H1 (cell line): ENCODE measurements at regions not wholly inside any gene's neighbourhood (a gene's known extent, or its start where the extent isn't known, plus 50 kb on each side); places are given as distances from the start of the nearest gene placed in this dataset.

ENCODE experiments used
- CTCF ChIA-PET: fragments of 300-600 bp; sonication (Branson Sonifier 250); formaldehyde crosslinking; loops from one replicate; lab custom pipeline; 2021; ENCODE audit not compliant: partially characterized antibody; lab: Charles Lee
- POLR2A ChIA-PET: fragments of 300-600 bp; sonication (Branson Sonifier 250); formaldehyde crosslinking; loops from one replicate; lab custom pipeline; 2021; ENCODE audit warnings: inconsistent platforms; ENCODE audit not compliant: partially characterized antibody; lab: Charles Lee
- DNase-seq, 2 experiments: peaks; one replicate each; pipeline versions ENCODE4 v3.0.0 to v3.0.0-alpha.2; 2010 to 2022; ENCODE audit warnings: low spot score in 2 of 2, low read depth in 1 of 2, mixed read lengths in 1 of 2
- FAIRE-seq: peaks from 2 replicates; lab custom pipeline; 2011; peaks lifted over from hg19 to GRCh38; lab: Jason Lieb, UNC
- H2AFZ ChIP-seq: 2 replicates; pipeline ENCODE4 v1.8.1; 2012; ENCODE audit warnings: low read length, inconsistent platforms
- H2AK5ac ChIP-seq: 2 replicates; pipeline ENCODE4 v1.6.1; 2013; ENCODE audit warnings: low read depth, low read length
- H2BK120ac ChIP-seq: replicated peaks from 2 replicates; pipeline ENCODE3; 2013; ENCODE audit warnings: low read depth, low read length, inconsistent platforms
- H2BK12ac ChIP-seq: 2 replicates; pipeline ENCODE4 v1.6.1; 2013; ENCODE audit warnings: low read depth, low read length
- H2BK15ac ChIP-seq: 2 replicates; pipeline ENCODE4 v1.6.1; 2013; ENCODE audit warnings: low read length
- H2BK20ac ChIP-seq: 2 replicates; pipeline ENCODE4 v1.6.1; 2013; ENCODE audit warnings: low read length
- H2BK5ac ChIP-seq: 2 replicates; pipeline ENCODE4 v1.6.1; 2013; ENCODE audit warnings: low read depth, low read length
- H3K14ac ChIP-seq: 2 replicates; pipeline ENCODE4 v1.6.1; 2013; ENCODE audit warnings: inconsistent platforms; ENCODE audit not compliant: insufficient read length
- H3K18ac ChIP-seq: 2 replicates; pipeline ENCODE4 v1.6.1; 2013; ENCODE audit warnings: low read length; ENCODE audit errors: extremely low read depth
- H3K23ac ChIP-seq: 2 replicates; pipeline ENCODE4 v1.6.1; 2013; ENCODE audit warnings: inconsistent platforms; ENCODE audit not compliant: insufficient read length
- H3K23me2 ChIP-seq: 2 replicates; pipeline ENCODE4 v1.6.1; 2013; ENCODE audit warnings: low read depth, low read length
- H3K27ac ChIP-seq: 2 replicates; pipeline ENCODE4 v1.6.1; 2011; ENCODE audit warnings: low read depth, low read length, inconsistent platforms
- H3K27me3 ChIP-seq, 4 experiments: replicated peaks in 1 of 4; 1 replicate in 1 of 4; 2 replicates in 3 of 4; pipeline versions ENCODE4 v1.6.1 to v1.8.1; 2011 to 2013; ENCODE audit warnings: low read length in 3 of 4, mild to moderate bottlenecking in 3 of 4, inconsistent platforms in 2 of 4, mixed read lengths in 2 of 4, moderate library complexity in 1 of 4; ENCODE audit not compliant: control insufficient read depth in 3 of 4, insufficient read depth in 3 of 4; ENCODE audit errors: extremely low read depth in 1 of 4
- H3K36me3 ChIP-seq, 4 experiments: 2 replicates each; pipeline versions ENCODE4 v1.6.1 to v1.8.1; 2011 to 2013; ENCODE audit warnings: mild to moderate bottlenecking in 4 of 4, low read length in 3 of 4, moderate library complexity in 2 of 4, control low read depth in 1 of 4, inconsistent platforms in 1 of 4; ENCODE audit not compliant: insufficient read depth in 4 of 4, control insufficient read depth in 2 of 4
- H3K4ac ChIP-seq: replicated peaks from 2 replicates; pipeline ENCODE3; 2013; ENCODE audit warnings: low read length, low read depth, mixed read lengths, inconsistent platforms; ENCODE audit not compliant: insufficient read length
- H3K4me1 ChIP-seq, 4 experiments: replicated peaks in 1 of 4; 1 replicate in 1 of 4; 2 replicates in 3 of 4; pipeline versions ENCODE4 v1.6.1 to v1.8.1; 2011 to 2013; ENCODE audit warnings: low read length in 3 of 4, inconsistent platforms in 2 of 4, mixed read lengths in 1 of 4; ENCODE audit not compliant: insufficient read depth in 4 of 4, control insufficient read depth in 3 of 4
- H3K4me2 ChIP-seq, 2 experiments: 2 replicates each; pipeline versions ENCODE4 v1.6.1 to v1.8.1; 2011 to 2013; ENCODE audit warnings: low read depth in 2 of 2, low read length in 2 of 2, control low read depth in 1 of 2, inconsistent platforms in 1 of 2, mild to moderate bottlenecking in 1 of 2; ENCODE audit not compliant: insufficient read depth in 1 of 2
- H3K4me3 ChIP-seq, 4 experiments: fragments of 200-600, 300-600 bp in 1 of 4; sonication (generic), shearing (Covaris generic), sonication (Bioruptor Twin) in 1 of 4; 2 replicates each; pipeline versions ENCODE4 v1.5.1 to v1.8.1; 2011 to 2016; ENCODE audit warnings: low read length in 4 of 4, low read depth in 3 of 4, control low read depth in 2 of 4, inconsistent platforms in 2 of 4, mild to moderate bottlenecking in 2 of 4, mixed read lengths in 1 of 4, moderate library complexity in 1 of 4; ENCODE audit not compliant: insufficient read depth in 2 of 4; ENCODE audit errors: extremely low read depth in 1 of 4
- H3K56ac ChIP-seq: replicated peaks from 2 replicates; pipeline ENCODE3; 2013; ENCODE audit warnings: low read depth, mild to moderate bottlenecking, mixed read lengths, low read length, inconsistent platforms; ENCODE audit not compliant: insufficient read length
- H3K79me1 ChIP-seq: 2 replicates; pipeline ENCODE4 v1.6.1; 2013; ENCODE audit warnings: low read depth, low read length, control low read depth
- H3K79me2 ChIP-seq, 2 experiments: 2 replicates each; pipeline versions ENCODE4 v1.6.1 to v1.8.1; 2012 to 2013; ENCODE audit warnings: low read length in 2 of 2, mild to moderate bottlenecking in 2 of 2, inconsistent platforms in 1 of 2; ENCODE audit not compliant: insufficient read depth in 2 of 2, control insufficient read depth in 1 of 2
- H3K9ac ChIP-seq, 4 experiments: replicated peaks in 1 of 4; 1 replicate in 1 of 4; 2 replicates in 3 of 4; pipeline versions ENCODE4 v1.6.1 to v1.8.1; 2011 to 2013; ENCODE audit warnings: low read depth in 3 of 4, low read length in 3 of 4, control low read depth in 2 of 4, mild to moderate bottlenecking in 2 of 4, moderate library complexity in 2 of 4, inconsistent platforms in 1 of 4; ENCODE audit errors: extremely low read depth in 1 of 4
- H3K9me3 ChIP-seq, 2 experiments: 2 replicates each; pipeline versions ENCODE4 v1.6.1 to v1.8.1; 2012 to 2013; ENCODE audit warnings: mild to moderate bottlenecking in 2 of 2, moderate library complexity in 2 of 2, control low read depth in 1 of 2, inconsistent platforms in 1 of 2, low read depth in 1 of 2, low read length in 1 of 2, mixed read lengths in 1 of 2; ENCODE audit not compliant: insufficient read depth in 2 of 2
- H4K20me1 ChIP-seq, 2 experiments: replicated peaks in 1 of 2; 2 replicates each; pipeline versions ENCODE3 to v1.8.1; 2011 to 2013; ENCODE audit warnings: inconsistent platforms in 2 of 2, low read length in 2 of 2, mild to moderate bottlenecking in 1 of 2; ENCODE audit not compliant: insufficient read depth in 2 of 2, control insufficient read depth in 1 of 2
- H4K5ac ChIP-seq: 2 replicates; pipeline ENCODE4 v1.6.1; 2013; ENCODE audit warnings: low read length, low read depth, mixed read lengths, inconsistent platforms; ENCODE audit not compliant: insufficient read length
- H4K8ac ChIP-seq: 2 replicates; pipeline ENCODE4 v1.8.0; 2013; ENCODE audit warnings: mild to moderate bottlenecking, moderate library complexity, low read length, inconsistent platforms; ENCODE audit not compliant: insufficient read depth; ENCODE audit errors: extremely low read depth
- H4K91ac ChIP-seq: replicated peaks from 2 replicates; pipeline ENCODE3; 2013; ENCODE audit warnings: low read length, mixed read lengths, inconsistent platforms; ENCODE audit not compliant: insufficient read length
- ASH2L ChIP-seq: fragments of 200-600, 300-600 bp; sonication (generic); IDR thresholded peaks from one replicate; pipeline ENCODE4 v1.7.1; 2017; ENCODE audit warnings: low read length
- BRCA1 ChIP-seq: IDR thresholded peaks from 2 replicates; pipeline ENCODE4 v1.6.1; 2012; ENCODE audit warnings: low read depth, low read length, improper control_type of control experiment
- CBX5 ChIP-seq: fragments of 300-800, 300-1000 bp; sonication (generic); IDR thresholded peaks from 2 replicates; pipeline ENCODE4 v1.7.1; 2016; ENCODE audit warnings: antibody characterized with exemption, low read length, low read depth
- CHD1 ChIP-seq: IDR thresholded peaks from 2 replicates; pipeline ENCODE4 v1.6.1; 2012; ENCODE audit warnings: low read depth, low read length, improper control_type of control experiment
- CREB1 ChIP-seq: IDR thresholded peaks from 2 replicates; pipeline ENCODE4 v1.6.1; 2012; ENCODE audit warnings: inconsistent platforms
- EP300 ChIP-seq, 2 experiments: IDR thresholded peaks; 1 replicate in 1 of 2; 2 replicates in 1 of 2; pipeline ENCODE4 v1.6.1; 2011 to 2012; ENCODE audit warnings: low read depth in 2 of 2, low read length in 2 of 2, mild to moderate bottlenecking in 2 of 2, borderline replicate concordance in 1 of 2, inconsistent platforms in 1 of 2, moderate library complexity in 1 of 2
- GABPA ChIP-seq: IDR thresholded peaks from 2 replicates; pipeline ENCODE4 v1.6.1; 2011; ENCODE audit warnings: mild to moderate bottlenecking, low read length, moderate library complexity, borderline replicate concordance; ENCODE audit not compliant: insufficient read depth
- HDAC6 ChIP-seq: IDR thresholded peaks from one replicate; pipeline ENCODE4 v1.7.1; 2012; ENCODE audit warnings: low read depth, mild to moderate bottlenecking, inconsistent platforms, low read length, moderate library complexity
- KDM5A ChIP-seq: fragments of 200-600 bp; IDR thresholded peaks from 2 replicates; pipeline ENCODE4 v1.7.1; 2012; ENCODE audit warnings: mild to moderate bottlenecking, low read length, inconsistent platforms, mixed read lengths
- POLR2A ChIP-seq, 2 experiments: IDR thresholded peaks; 1 replicate in 1 of 2; 2 replicates in 1 of 2; pipeline ENCODE4 v1.6.1; 2011; ENCODE audit warnings: low read depth in 2 of 2, low read length in 2 of 2, mild to moderate bottlenecking in 2 of 2; ENCODE audit errors: control extremely low read depth in 1 of 2
- RBBP5 ChIP-seq: IDR thresholded peaks from 2 replicates; pipeline ENCODE4 v1.7.1; 2012; ENCODE audit warnings: low read depth, mild to moderate bottlenecking, inconsistent platforms, low read length, moderate library complexity, borderline replicate concordance
- SRF ChIP-seq: IDR thresholded peaks from 2 replicates; pipeline ENCODE4 v1.6.1; 2011; ENCODE audit warnings: mild to moderate bottlenecking, low read depth, low read length, moderate library complexity
- TAF7 ChIP-seq: optimal IDR thresholded peaks from 2 replicates; pipeline ENCODE3; 2011; ENCODE audit warnings: low read depth, mild to moderate bottlenecking, inconsistent platforms, low read length, moderate library complexity, borderline replicate concordance
- WGBS, 2 experiments: shearing (Covaris generic) in 1 of 2; methylation state at CpG; one replicate each; pipeline versions ENCODE4 v1.1.6 to v1.1.7; 2013 to 2015; ENCODE audit warnings: low lambda C conversion rate in 2 of 2, mixed read lengths in 2 of 2, inconsistent platforms in 1 of 2, low coverage in 1 of 2, missing lambda C conversion rate in 1 of 2; ENCODE audit not compliant: insufficient replicate concordance in 2 of 2, insufficient coverage in 1 of 2, insufficient read length in 1 of 2; ENCODE audit errors: extremely low coverage in 1 of 2, missing lambda C conversion rate in 1 of 2; 5-methylcytosine and 5-hydroxymethylcytosine counted together

DNA sequence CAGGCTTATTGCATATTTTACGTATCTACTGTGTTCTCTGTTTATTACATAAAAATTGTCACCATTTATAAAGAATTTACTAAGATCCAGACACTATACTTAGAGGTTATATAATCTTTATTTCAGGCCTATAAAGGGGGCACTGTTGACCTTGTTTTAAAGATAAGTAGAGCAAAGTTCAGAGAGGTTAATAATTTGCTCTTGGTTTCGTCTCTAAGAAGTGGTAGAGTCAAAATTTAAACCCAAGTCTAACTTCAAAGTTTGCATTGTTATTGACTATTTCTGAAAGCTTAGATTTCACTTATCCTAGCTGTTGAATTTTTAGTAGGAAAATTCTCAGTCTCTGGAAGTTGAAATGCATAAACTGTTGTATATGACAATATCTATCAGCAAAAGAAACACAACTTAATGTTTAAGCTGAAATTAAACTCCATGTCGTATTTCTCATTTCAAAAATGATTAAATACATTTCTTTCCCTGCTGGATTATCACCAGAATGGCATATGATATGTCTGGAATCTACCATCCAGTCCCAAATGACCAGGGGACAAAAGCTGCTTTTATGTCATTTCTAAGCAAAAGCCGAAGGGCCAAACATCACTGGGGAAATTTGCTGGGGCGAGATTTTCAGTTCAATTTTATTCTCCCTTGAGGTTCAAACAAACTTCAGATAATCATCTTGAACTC, 138.4 kb downstream of the SLC7A11 start:
- Histone ChIP-seq H4K20me1 (no peaks in the 10 kb centered on the region), H3K4ac (no peak overlapping the region), H3K4me2 (no peak overlapping the region), H3K27ac (no peak overlapping the region), H3K79me1 (no peaks in the 10 kb centered on the region), H2BK12ac (no peak overlapping the region), H3K14ac (no peak overlapping the region), H2AK5ac (no peak overlapping the region), H2BK15ac (no peak overlapping the region), H4K8ac (no peak overlapping the region), H2BK5ac (no peak overlapping the region), H3K23me2 (no peaks in the 10 kb centered on the region), H3K9me3 (peaks cover 6 to 12% of the 10 kb centered on the region in 2 experiments), H3K4me1 (peaks cover 0 to 4% (median 0%) of the 10 kb centered on the region in 4 experiments; a peak in 1 of 7 replicates), H3K23ac (no peak overlapping the region), H4K5ac (no peak overlapping the region), H3K9ac (no peak overlapping the region), H2BK120ac (no peak overlapping the region), H3K4me3 (no peak overlapping the region), H3K56ac (no peak overlapping the region), H4K91ac (no peak overlapping the region), H3K18ac (no peak overlapping the region), H2AFZ (peak overlapping the region; percentile 2; the same call in 1 of the 2 replicates), H3K79me2 (no peaks in the 10 kb centered on the region), H3K36me3 (peaks cover 0 to 6% (median 1%) of the 10 kb centered on the region in 4 experiments; a peak in 3 of 8 replicates), H2BK20ac (no peak overlapping the region; the same call in 1 of the 2 replicates), H3K27me3 (no peaks in the 10 kb centered on the region)
- FAIRE-seq (no peak), DNase-seq (no peak)
- ChIA-PET POLR2A (no interaction called here), CTCF (interaction anchor here (0.5 to 5.3 kb wide), 2 partner anchors 14 to 1466 kb away, joined by 3 to 32 read pairs; no protein-coding TSS in a partner anchor)
- WGBS, 2 experiments = 91% methylated on average over 5 of the region's 5 CpGs; no CpG with 5 or more reads in 1 of the 2 experiments
- TF ChIP-seq SRF (no peak), POLR2A (IDR thresholded peaks at IDR 0.05; ENCODE audit: control extremely low read depth in 1 of 2, low read depth in 2 of 2, low read length in 2 of 2) (no peak), GABPA (no peak), RBBP5 (no peak), EP300 (IDR thresholded peaks at IDR 0.05; ENCODE audit: borderline replicate concordance in 1 of 2, low read depth in 2 of 2, low read length in 2 of 2) (no peak), CREB1 (no peak), CBX5 (no peak), HDAC6 (no peak), ASH2L (no peak), TAF7 (no peak), KDM5A (no peak), CHD1 (no peak), BRCA1 (no peak)
